ENCODE measurements at regions not wholly inside any gene's neighbourhood (a gene's known extent, or its start where the extent isn't known, plus 50 kb on each side); places are given as distances from the start of the nearest gene placed in this dataset.

DNA sequence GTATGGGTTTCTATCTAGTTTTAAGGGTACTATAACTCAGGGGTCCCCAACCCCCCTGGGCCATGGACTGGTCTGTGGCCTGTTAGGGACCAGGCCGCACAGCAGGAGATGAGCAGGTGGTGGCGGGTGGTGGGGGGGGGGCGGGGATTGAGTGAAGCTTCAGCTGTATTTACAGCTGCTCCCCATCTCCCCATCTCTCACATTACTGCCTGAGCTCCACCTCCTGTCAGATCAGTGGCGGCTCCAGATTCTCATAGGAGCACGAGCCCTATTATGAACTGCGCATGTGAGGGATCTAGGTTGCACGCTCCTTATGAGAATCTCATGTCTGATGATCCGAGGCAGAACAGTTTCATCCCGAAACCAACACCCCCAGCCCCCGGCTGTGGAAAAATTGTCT is 95.1 kb upstream of the SLC45A1 start:
- TF ChIP-seq, protein P1, sequence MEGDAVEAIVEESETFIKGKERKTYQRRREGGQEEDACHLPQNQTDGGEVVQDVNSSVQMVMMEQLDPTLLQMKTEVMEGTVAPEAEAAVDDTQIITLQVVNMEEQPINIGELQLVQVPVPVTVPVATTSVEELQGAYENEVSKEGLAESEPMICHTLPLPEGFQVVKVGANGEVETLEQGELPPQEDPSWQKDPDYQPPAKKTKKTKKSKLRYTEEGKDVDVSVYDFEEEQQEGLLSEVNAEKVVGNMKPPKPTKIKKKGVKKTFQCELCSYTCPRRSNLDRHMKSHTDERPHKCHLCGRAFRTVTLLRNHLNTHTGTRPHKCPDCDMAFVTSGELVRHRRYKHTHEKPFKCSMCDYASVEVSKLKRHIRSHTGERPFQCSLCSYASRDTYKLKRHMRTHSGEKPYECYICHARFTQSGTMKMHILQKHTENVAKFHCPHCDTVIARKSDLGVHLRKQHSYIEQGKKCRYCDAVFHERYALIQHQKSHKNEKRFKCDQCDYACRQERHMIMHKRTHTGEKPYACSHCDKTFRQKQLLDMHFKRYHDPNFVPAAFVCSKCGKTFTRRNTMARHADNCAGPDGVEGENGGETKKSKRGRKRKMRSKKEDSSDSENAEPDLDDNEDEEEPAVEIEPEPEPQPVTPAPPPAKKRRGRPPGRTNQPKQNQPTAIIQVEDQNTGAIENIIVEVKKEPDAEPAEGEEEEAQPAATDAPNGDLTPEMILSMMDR (IDR thresholded peaks at IDR 0.05; ENCODE audit: poor library complexity): no peak
- TF ChIP-seq EZH2 (IDR thresholded peaks at IDR 0.05; ENCODE audit: borderline replicate concordance): no peak
- no peak for TF ChIP-seq EZH2phosphoT487 (IDR thresholded peaks at IDR 0.05; ENCODE audit: low read depth, severe bottlenecking, unreplicated experiment)

All from hepatocyte (in vitro differentiated cells).